OCI-LY3 (cell line): ENCODE measurements at regions not wholly inside any gene's neighbourhood (a gene's known extent, or its start where the extent isn't known, plus 50 kb on each side); places are given as distances from the start of the nearest gene placed in this dataset.
"Not testable (repeated sequence)": the region's sequence is repeated elsewhere in the genome, so short reads cannot be mapped to it uniquely, and the experiment has no call there.

Experiments used
- EZH2phosphoT487 ChIP-seq: fragments of 200-600 bp; shearing (Covaris generic); IDR thresholded peaks from 2 replicates; pipeline ENCODE4 v1.6.1; 2018; ENCODE audit warnings: antibody characterized with exemption, mixed run types, low read depth
- TF ChIP-seq, protein P1 (sequence below): fragments of 200-600, 300-600 bp; sonication (generic); IDR thresholded peaks from 2 replicates; pipeline ENCODE4 v1.5.1; 2014; ENCODE audit warnings: antibody characterized with exemption, low read length, low read depth

- TF ChIP-seq EZH2phosphoT487: not testable (repeated sequence)
- TF ChIP-seq, protein P1, sequence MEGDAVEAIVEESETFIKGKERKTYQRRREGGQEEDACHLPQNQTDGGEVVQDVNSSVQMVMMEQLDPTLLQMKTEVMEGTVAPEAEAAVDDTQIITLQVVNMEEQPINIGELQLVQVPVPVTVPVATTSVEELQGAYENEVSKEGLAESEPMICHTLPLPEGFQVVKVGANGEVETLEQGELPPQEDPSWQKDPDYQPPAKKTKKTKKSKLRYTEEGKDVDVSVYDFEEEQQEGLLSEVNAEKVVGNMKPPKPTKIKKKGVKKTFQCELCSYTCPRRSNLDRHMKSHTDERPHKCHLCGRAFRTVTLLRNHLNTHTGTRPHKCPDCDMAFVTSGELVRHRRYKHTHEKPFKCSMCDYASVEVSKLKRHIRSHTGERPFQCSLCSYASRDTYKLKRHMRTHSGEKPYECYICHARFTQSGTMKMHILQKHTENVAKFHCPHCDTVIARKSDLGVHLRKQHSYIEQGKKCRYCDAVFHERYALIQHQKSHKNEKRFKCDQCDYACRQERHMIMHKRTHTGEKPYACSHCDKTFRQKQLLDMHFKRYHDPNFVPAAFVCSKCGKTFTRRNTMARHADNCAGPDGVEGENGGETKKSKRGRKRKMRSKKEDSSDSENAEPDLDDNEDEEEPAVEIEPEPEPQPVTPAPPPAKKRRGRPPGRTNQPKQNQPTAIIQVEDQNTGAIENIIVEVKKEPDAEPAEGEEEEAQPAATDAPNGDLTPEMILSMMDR: not testable (repeated sequence)
Measured at GRCh38 chr12:105602312-105602711, 271.8 kb downstream of the C12orf75 start.
